ENCODE measurements at regions not wholly inside any gene's neighbourhood (a gene's known extent, or its start where the extent isn't known, plus 50 kb on each side); places are given as distances from the start of the nearest gene placed in this dataset.

GRCh38 chr22:49521787-49522224 lies 305.9 kb downstream of the BRD1 start:
- Histone ChIP-seq H3K9me3 (ENCODE audit: control insufficient read depth in 1 of 2, insufficient read depth in 1 of 2, low read depth in 1 of 2, low read length in 2 of 2) (no peaks in the 10 kb centered on the region), H3K4me1 (ENCODE audit: control insufficient read depth in 1 of 2, insufficient read depth in 2 of 2, low read length in 2 of 2) (no peaks in the 10 kb centered on the region), H3K9me2 (ENCODE audit: insufficient read depth) (no peaks in the 10 kb centered on the region), H3K27ac (ENCODE audit: low read depth, low read length) (no peak overlapping the region), H2AFZ (ENCODE audit: low read depth, low read length, poor library complexity, severe bottlenecking) (no peak overlapping the region), H3K36me3 (ENCODE audit: control insufficient read depth in 1 of 2, insufficient read depth in 2 of 2, low read length in 2 of 2) (no peaks in the 10 kb centered on the region), H4K20me1 (ENCODE audit: insufficient read depth) (no peaks in the 10 kb centered on the region), H3K27me3 (ENCODE audit: insufficient read depth, low read length) (no peaks in the 10 kb centered on the region), H3K9ac (ENCODE audit: low read length) (no peak overlapping the region), H3K79me2 (ENCODE audit: insufficient read depth, low read length) (no peaks in the 10 kb centered on the region), H3K4me3 (replicated peaks in 1 of 2; ENCODE audit: low read depth in 1 of 2, low read length in 2 of 2) (no peak overlapping the region), H3K4me2 (ENCODE audit: low read length) (no peak overlapping the region)
- CTCF ChIA-PET, result no interaction called here
- RAD21 ChIA-PET (ENCODE audit: low non-redundant PET in 1 of 2, low total read pairs in 2 of 2, uncharacterized antibody in 2 of 2, unreplicated experiment in 2 of 2), result no interaction called here
- no TSS peak for BruUV-seq (replicated peaks)
- POLR2A ChIA-PET, result no interaction called here
- ATAC-seq (no peak), DNase-seq (ENCODE audit: low read depth, low spot score) (no peak)
- TF ChIP-seq CTCF (IDR thresholded peaks at IDR 0.05 in 2 of 3, conservative IDR thresholded peaks at IDR 0.05 in 1 of 3; ENCODE audit: borderline replicate concordance in 1 of 3, insufficient read depth in 1 of 3, low read depth in 2 of 3, low read length in 2 of 3) (no peak), CEBPB (IDR thresholded peaks at IDR 0.05; ENCODE audit: low read depth) (no peak)
- intact Hi-C loops (cut with micrococcal nuclease), result no loop called here

- Histone ChIP-seq H3K79me2 (ENCODE audit: insufficient read depth, low read length) (no peaks in the 10 kb centered on the region), H3K9me3 (ENCODE audit: control insufficient read depth in 1 of 2, insufficient read depth in 1 of 2, low read depth in 1 of 2, low read length in 2 of 2) (no peaks in the 10 kb centered on the region), H3K9ac (ENCODE audit: low read length) (no peak overlapping the region), H3K9me2 (ENCODE audit: insufficient read depth) (no peaks in the 10 kb centered on the region), H3K4me2 (ENCODE audit: low read length) (no peak overlapping the region), H3K4me1 (ENCODE audit: control insufficient read depth in 1 of 2, insufficient read depth in 2 of 2, low read length in 2 of 2) (no peaks in the 10 kb centered on the region), H3K36me3 (ENCODE audit: control insufficient read depth in 1 of 2, insufficient read depth in 2 of 2, low read length in 2 of 2) (no peaks in the 10 kb centered on the region), H2AFZ (ENCODE audit: low read depth, low read length, poor library complexity, severe bottlenecking) (no peak overlapping the region), H4K20me1 (ENCODE audit: insufficient read depth) (no peaks in the 10 kb centered on the region), H3K4me3 (replicated peaks in 1 of 2; ENCODE audit: low read depth in 1 of 2, low read length in 2 of 2) (no peak overlapping the region), H3K27ac (ENCODE audit: low read depth, low read length) (no peak overlapping the region), H3K27me3 (ENCODE audit: insufficient read depth, low read length) (no peaks in the 10 kb centered on the region)
- no TSS peak for BruUV-seq (replicated peaks)
- POLR2A ChIA-PET, result no interaction called here
- ATAC-seq (no peak), DNase-seq (ENCODE audit: low read depth, low spot score) (no peak)
- TF ChIP-seq POLR2A (IDR thresholded peaks at IDR 0.05; ENCODE audit: borderline replicate concordance, extremely low read depth, insufficient read depth, insufficient read length) (no peak), TCF7L2 (IDR thresholded peaks at IDR 0.05; ENCODE audit: borderline replicate concordance, extremely low read depth, insufficient read depth, insufficient read length) (no peak), ATF3 (IDR thresholded peaks at IDR 0.05) (no peak), YY1 (IDR thresholded peaks at IDR 0.05; ENCODE audit: extremely low read depth, insufficient replicate concordance, low read depth, low read length) (no peak), EGR1 (IDR thresholded peaks at IDR 0.05; ENCODE audit: low read depth) (no peak), CTCF (IDR thresholded peaks at IDR 0.05 in 2 of 3, conservative IDR thresholded peaks at IDR 0.05 in 1 of 3; ENCODE audit: borderline replicate concordance in 1 of 3, insufficient read depth in 1 of 3, low read depth in 2 of 3, low read length in 2 of 3) (no peak), ELF1 (IDR thresholded peaks at IDR 0.05; ENCODE audit: borderline replicate concordance, low read depth) (no peak), FOSL1 (IDR thresholded peaks at IDR 0.05; ENCODE audit: low read depth) (no peak), SIN3A (IDR thresholded peaks at IDR 0.05; ENCODE audit: low read depth) (no peak), JUND (IDR thresholded peaks at IDR 0.05) (no peak), ZNF274 (IDR thresholded peaks at IDR 0.05; ENCODE audit: low read depth, low read length) (no peak), SP1 (IDR thresholded peaks at IDR 0.05; ENCODE audit: low read depth) (no peak)
- RAD21 ChIA-PET (ENCODE audit: low non-redundant PET in 1 of 2, low total read pairs in 2 of 2, uncharacterized antibody in 2 of 2, unreplicated experiment in 2 of 2), result no interaction called here
- intact Hi-C loops (cut with micrococcal nuclease), result no loop called here
- CTCF ChIA-PET, result no interaction called here
Measured at GRCh38 chr22:49519117-49519737, 308.4 kb downstream of the BRD1 start.
